ENCODE measurements at regions not wholly inside any gene's neighbourhood (a gene's known extent, or its start where the extent isn't known, plus 50 kb on each side); places are given as distances from the start of the nearest gene placed in this dataset.
"Not testable (repeated sequence)": the region's sequence is repeated elsewhere in the genome, so short reads cannot be mapped to it uniquely, and the experiment has no call there.

DNA sequence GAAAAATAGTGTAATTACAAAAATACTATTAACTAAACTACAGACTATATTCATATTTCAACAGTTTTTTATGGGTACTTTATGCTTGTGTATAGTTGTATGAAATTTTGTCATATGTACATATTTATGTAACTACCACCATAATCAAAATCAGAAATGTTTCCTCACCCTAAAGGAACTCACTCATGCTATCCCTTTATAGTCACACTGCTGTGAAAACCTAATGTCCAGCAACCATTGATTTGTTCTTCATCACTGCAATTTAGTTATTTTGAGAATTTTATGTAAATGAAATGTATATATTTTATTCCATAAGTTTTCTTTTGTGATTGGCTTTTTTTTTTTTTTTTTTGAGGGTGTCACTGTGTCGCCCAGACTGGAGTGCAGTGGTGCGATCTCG lies 278.9 kb upstream of the SLC16A7 start:
- BruUV-seq (replicated peaks), result no TSS peak
- ChIA-PET RAD21 (ENCODE audit: unreplicated experiment) (no interaction called here), POLR2A (no interaction called here), SMC1A (ENCODE audit: uncharacterized antibody, unreplicated experiment) (no interaction called here), CTCF (no interaction called here)
- no peak overlapping the region for H3K4me2 ChIP-seq (ENCODE audit: control insufficient read depth, insufficient read depth)
- intact Hi-C loops (cut with micrococcal nuclease; ENCODE audit: unreplicated experiment), result no loop called here
- H3K9me3 ChIP-seq (replicated peaks; ENCODE audit: control insufficient read depth, insufficient read depth, low read length), result no peaks in the 10 kb centered on the region
- TF ChIP-seq NR2C2 (IDR thresholded peaks at IDR 0.05; ENCODE audit: borderline replicate concordance, control insufficient read depth, insufficient read length, low read depth) (no peak), IKZF1 (conservative IDR thresholded peaks at IDR 0.05) (no peak), MEF2B (IDR thresholded peaks at IDR 0.05; ENCODE audit: partially characterized antibody, poor library complexity, severe bottlenecking) (no peak), KLF5 (IDR thresholded peaks at IDR 0.05; ENCODE audit: partially characterized antibody) (no peak), CEBPB (IDR thresholded peaks at IDR 0.05; ENCODE audit: borderline replicate concordance in 1 of 2, low read depth in 2 of 2, low read length in 2 of 2) (no peak), NBN (IDR thresholded peaks at IDR 0.05) (no peak), STAT1 (conservative IDR thresholded peaks at IDR 0.05) (no peak), E2F4 (IDR thresholded peaks at IDR 0.05; ENCODE audit: low read depth, low read length) (no peak), HDAC6 (IDR thresholded peaks at IDR 0.05; ENCODE audit: unreplicated experiment) (no peak), RFX5 (IDR thresholded peaks at IDR 0.05; ENCODE audit: low read depth, low read length) (no peak), ZBTB40 (IDR thresholded peaks at IDR 0.05; ENCODE audit: borderline replicate concordance) (no peak), SMARCA5 (IDR thresholded peaks at IDR 0.05) (no peak)
- no peaks in the 10 kb centered on the region for H3K79me2 ChIP-seq (ENCODE audit: control insufficient read depth, insufficient read depth, low read length)
- H2AFZ ChIP-seq (ENCODE audit: control insufficient read depth, low read depth, low read length), result no peak overlapping the region
- no peak overlapping the region for H3K27ac ChIP-seq (ENCODE audit: control insufficient read depth, insufficient read depth)
- no peaks in the 10 kb centered on the region for H4K20me1 ChIP-seq (ENCODE audit: control insufficient read depth, insufficient read depth)
- no peaks in the 10 kb centered on the region for H3K27me3 ChIP-seq (replicated peaks in 1 of 2; ENCODE audit: control insufficient read depth in 2 of 2, insufficient read depth in 2 of 2, low read length in 1 of 2)
- DNase-seq (ENCODE audit: low read depth, low spot score), result no peak
- in situ Hi-C loops (cut with MboI), result no loop called here
- no peak for ATAC-seq
- H3K4me3 ChIP-seq, result no peak overlapping the region
- no peak for FAIRE-seq
- H3K4me1 ChIP-seq (ENCODE audit: control insufficient read depth, insufficient read depth, low read length), result no peaks in the 10 kb centered on the region
- WGBS (ENCODE audit: insufficient coverage, insufficient replicate concordance, low lambda C conversion rate, missing lambda C conversion rate), result 20% methylated on average over 1 of the region's 3 CpGs
- H3K36me3 ChIP-seq (ENCODE audit: control insufficient read depth in 2 of 2, insufficient read depth in 2 of 2, low read length in 1 of 2), result no peaks in the 10 kb centered on the region
- H3K9ac ChIP-seq (ENCODE audit: control insufficient read depth, insufficient read depth, low read length), result no peak overlapping the region

- H3K9me3 ChIP-seq (replicated peaks; ENCODE audit: control insufficient read depth, insufficient read depth, low read length); H3K4me2 ChIP-seq (ENCODE audit: control insufficient read depth, insufficient read depth); H3K27me3 ChIP-seq (replicated peaks in 1 of 2; ENCODE audit: control insufficient read depth in 2 of 2, insufficient read depth in 2 of 2, low read length in 1 of 2); SMC1A ChIA-PET (ENCODE audit: uncharacterized antibody, unreplicated experiment); DNase-seq (ENCODE audit: low read depth, low spot score); BruUV-seq (replicated peaks); H3K4me1 ChIP-seq (ENCODE audit: control insufficient read depth, insufficient read depth, low read length); H3K9ac ChIP-seq (ENCODE audit: control insufficient read depth, insufficient read depth, low read length); H2AFZ ChIP-seq (ENCODE audit: control insufficient read depth, low read depth, low read length); H3K79me2 ChIP-seq (ENCODE audit: control insufficient read depth, insufficient read depth, low read length); ATAC-seq; CTCF ChIA-PET; intact Hi-C loops (cut with micrococcal nuclease; ENCODE audit: unreplicated experiment); POLR2A ChIA-PET; FAIRE-seq; H3K4me3 ChIP-seq; H3K27ac ChIP-seq (ENCODE audit: control insufficient read depth, insufficient read depth); in situ Hi-C loops (cut with MboI); H3K36me3 ChIP-seq (ENCODE audit: control insufficient read depth in 2 of 2, insufficient read depth in 2 of 2, low read length in 1 of 2); RAD21 ChIA-PET (ENCODE audit: unreplicated experiment); H4K20me1 ChIP-seq (ENCODE audit: control insufficient read depth, insufficient read depth): not testable (repeated sequence)
- 72% methylated on average over 13 of the region's 13 CpGs for WGBS (ENCODE audit: insufficient coverage, insufficient replicate concordance, low lambda C conversion rate, missing lambda C conversion rate)
Measured at GRCh38 chr12:59316354-59316753, 279.5 kb upstream of the SLC16A7 start.

Measured in GM12878 (cell line).